Memory B cell (primary cell): ENCODE measurements at regions not wholly inside any gene's neighbourhood (a gene's known extent, or its start where the extent isn't known, plus 50 kb on each side); places are given as distances from the start of the nearest gene placed in this dataset.
A peak's percentile ranks its signal among the peaks of the same experiment; 100 is the strongest.
"Not testable (repeated sequence)": the region's sequence is repeated elsewhere in the genome, so short reads cannot be mapped to it uniquely, and the experiment has no call there.

Source experiments
- ATAC-seq: fragments of 150-1000 bp; cut with Tn5 transposase; 2 replicates; pipeline ENCODE4 v1.10.0; 2021; ENCODE audit warnings: low read depth, mild to moderate bottlenecking, moderate library complexity
- DNase-seq, 2 donors: peaks; one replicate each; pipeline ENCODE4 v3.0.0; 2022; ENCODE audit warnings: low spot score in 2 of 2
- H3K27ac Mint-ChIP-seq: one replicate; pipeline ENCODE4 v1.8.0; 2022; ENCODE audit warnings: mild to moderate bottlenecking, moderate library complexity, mixed read lengths
- H3K27me3 Mint-ChIP-seq: one replicate; pipeline ENCODE4 v1.8.0; 2022; ENCODE audit warnings: mixed read lengths
- H3K36me3 Mint-ChIP-seq: one replicate; pipeline ENCODE4 v1.8.0; 2022; ENCODE audit warnings: mild to moderate bottlenecking, mixed read lengths
- H3K4me1 Mint-ChIP-seq: one replicate; pipeline ENCODE4 v1.8.0; 2022; ENCODE audit warnings: mixed read lengths
- H3K4me3 Mint-ChIP-seq: one replicate; pipeline ENCODE4 v1.8.0; 2022; ENCODE audit warnings: mild to moderate bottlenecking, moderate library complexity, mixed read lengths
- H3K9me3 Mint-ChIP-seq: one replicate; pipeline ENCODE4 v1.8.0; 2022; ENCODE audit warnings: mixed read lengths

DNA sequence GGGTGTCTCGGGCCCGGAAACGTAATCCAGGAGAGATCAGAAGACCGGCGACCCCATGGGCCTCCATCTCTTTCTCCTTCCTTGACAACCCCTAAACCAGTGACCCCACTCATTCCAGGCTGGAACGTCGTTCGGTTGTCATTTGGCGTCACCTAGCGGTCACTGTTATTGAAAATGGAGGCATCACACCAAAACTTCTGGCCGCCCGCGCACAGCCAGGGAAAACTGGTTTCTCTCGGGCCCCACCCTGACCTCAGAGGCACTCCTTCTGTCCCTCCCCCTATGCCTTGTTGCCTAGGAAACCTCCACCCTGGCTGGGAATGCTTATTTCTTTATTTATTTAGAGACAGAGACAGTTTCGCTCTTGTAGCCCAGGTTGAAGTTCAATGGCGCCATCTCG lies 2327.3 kb upstream of the TPTE start:
- not testable (repeated sequence) for H3K4me3 Mint-ChIP-seq, H3K9me3 Mint-ChIP-seq

DNA sequence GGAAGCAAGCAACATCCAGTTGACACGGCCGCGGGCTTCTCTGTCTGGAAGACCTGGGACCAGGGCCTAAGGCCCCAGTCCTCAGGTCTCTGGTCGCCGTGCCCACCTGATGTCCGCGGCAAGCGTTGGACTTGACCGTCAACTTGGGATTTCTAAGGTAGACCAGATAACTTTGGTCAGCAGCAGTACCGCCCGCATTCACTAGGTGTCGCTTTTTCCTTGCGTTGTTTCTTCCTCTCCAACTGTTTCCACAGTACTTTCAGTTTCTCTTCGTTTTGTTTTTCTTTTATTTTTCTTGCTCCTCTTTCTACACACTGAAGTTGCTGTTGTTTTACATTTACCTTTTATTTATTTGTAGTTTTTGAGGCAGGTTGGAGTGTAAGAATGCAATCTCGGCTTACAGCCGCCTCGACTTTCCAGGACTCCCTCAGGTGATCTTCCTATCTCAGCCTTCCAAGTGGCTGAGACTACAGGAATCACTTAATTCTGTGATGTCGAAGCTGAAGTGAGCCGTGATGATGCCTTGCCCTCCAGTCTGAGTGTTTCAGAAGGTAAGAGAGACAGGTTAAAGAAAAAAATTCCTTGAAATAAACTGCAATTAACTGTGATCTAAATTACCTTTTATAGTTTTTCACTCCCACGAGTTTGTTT lies 2323.9 kb upstream of the TPTE start:
- not testable (repeated sequence) for DNase-seq, H3K27ac Mint-ChIP-seq, H3K27me3 Mint-ChIP-seq, H3K4me1 Mint-ChIP-seq, H3K36me3 Mint-ChIP-seq, H3K9me3 Mint-ChIP-seq, H3K4me3 Mint-ChIP-seq
- peak; percentile 62 for ATAC-seq

More for the DNA sequence above, 2327.3 kb upstream of the TPTE start:
- H3K4me1 Mint-ChIP-seq, H3K27me3 Mint-ChIP-seq, H3K36me3 Mint-ChIP-seq, H3K27ac Mint-ChIP-seq, DNase-seq: not testable (repeated sequence)
- ATAC-seq = peak; percentile 73

DNA sequence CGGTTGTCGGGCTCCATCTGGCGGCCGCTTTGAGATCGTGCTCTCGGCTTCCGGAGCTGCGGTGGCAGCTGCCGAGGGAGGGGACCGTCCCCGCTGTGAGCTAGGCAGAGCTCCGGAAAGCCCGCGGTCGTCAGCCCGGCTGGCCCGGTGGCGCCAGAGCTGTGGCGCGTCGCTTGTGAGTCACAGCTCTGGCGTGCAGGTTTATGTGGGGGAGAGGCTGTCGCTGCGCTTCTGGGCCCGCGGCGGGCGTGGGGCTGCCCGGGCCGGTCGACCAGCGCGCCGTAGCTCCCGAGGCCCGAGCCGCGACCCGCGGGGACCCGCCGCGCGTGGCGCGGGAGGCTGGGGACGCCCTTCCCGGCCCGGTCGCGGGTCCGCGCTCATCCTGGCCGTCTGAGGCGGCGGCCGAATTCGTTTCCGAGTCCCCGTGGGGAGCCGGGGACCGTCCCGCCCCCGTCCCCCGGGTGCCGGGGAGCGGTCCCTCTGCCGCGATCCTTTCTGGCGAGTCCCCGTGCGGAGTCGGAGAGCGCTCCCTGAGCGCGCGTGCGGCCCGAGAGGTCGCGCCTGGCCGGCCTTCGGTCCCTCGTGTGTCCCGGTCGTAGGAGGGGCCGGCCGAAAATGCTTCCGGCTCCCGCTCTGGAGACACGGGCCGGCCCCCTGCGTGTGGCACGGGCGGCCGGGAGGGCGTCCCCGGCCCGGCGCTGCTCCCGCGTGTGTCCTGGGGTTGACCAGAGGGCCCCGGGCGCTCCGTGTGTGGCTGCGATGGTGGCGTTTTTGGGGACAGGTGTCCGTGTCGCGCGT lies 2316.1 kb upstream of the TPTE start:
- not testable (repeated sequence) for H3K4me1 Mint-ChIP-seq

DNA sequence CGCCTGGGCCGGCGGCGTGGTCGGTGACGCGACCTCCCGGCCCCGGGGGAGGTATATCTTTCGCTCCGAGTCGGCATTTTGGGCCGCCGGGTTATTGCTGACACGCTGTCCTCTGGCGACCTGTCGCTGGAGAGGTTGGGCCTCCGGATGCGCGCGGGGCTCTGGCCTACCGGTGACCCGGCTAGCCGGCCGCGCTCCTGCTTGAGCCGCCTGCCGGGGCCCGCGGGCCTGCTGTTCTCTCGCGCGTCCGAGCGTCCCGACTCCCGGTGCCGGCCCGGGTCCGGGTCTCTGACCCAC lies 2315.5 kb upstream of the TPTE start:
- not testable (repeated sequence) for ATAC-seq, DNase-seq, H3K36me3 Mint-ChIP-seq, H3K4me3 Mint-ChIP-seq, H3K27ac Mint-ChIP-seq, H3K4me1 Mint-ChIP-seq, H3K9me3 Mint-ChIP-seq, H3K27me3 Mint-ChIP-seq

More for the DNA sequence above, 2316.1 kb upstream of the TPTE start:
- H3K9me3 Mint-ChIP-seq, DNase-seq, H3K27me3 Mint-ChIP-seq, H3K4me3 Mint-ChIP-seq, H3K27ac Mint-ChIP-seq, H3K36me3 Mint-ChIP-seq: not testable (repeated sequence)
- ATAC-seq = peak; percentile 97

DNA sequence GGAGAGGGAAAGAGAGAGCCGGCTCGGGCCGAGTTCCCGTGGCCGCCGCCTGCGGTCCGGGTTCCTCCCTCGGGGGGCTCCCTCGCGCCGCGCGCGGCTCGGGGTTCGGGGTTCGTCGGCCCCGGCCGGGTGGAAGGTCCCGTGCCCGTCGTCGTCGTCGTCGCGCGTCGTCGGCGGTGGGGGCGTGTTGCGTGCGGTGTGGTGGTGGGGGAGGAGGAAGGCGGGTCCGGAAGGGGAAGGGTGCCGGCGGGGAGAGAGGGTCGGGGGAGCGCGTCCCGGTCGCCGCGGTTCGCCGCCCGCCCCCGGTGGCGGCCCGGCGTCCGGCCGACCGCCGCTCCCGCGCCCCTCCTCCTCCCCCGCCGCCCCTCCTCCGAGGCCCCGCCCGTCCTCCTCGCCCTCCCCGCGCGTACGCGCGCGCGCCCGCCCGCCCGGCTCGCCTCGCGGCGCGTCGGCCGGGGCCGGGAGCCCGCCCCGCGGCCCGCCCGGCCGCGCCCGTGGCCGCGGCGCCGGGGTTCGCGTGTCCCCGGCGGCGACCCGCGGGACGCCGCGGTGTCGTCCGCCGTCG lies 2308.3 kb upstream of the TPTE start:
- H3K27me3 Mint-ChIP-seq, H3K4me3 Mint-ChIP-seq, H3K4me1 Mint-ChIP-seq, H3K27ac Mint-ChIP-seq, H3K9me3 Mint-ChIP-seq, H3K36me3 Mint-ChIP-seq, ATAC-seq: not testable (repeated sequence)
- DNase-seq = peak; percentile 72 to 87

DNA sequence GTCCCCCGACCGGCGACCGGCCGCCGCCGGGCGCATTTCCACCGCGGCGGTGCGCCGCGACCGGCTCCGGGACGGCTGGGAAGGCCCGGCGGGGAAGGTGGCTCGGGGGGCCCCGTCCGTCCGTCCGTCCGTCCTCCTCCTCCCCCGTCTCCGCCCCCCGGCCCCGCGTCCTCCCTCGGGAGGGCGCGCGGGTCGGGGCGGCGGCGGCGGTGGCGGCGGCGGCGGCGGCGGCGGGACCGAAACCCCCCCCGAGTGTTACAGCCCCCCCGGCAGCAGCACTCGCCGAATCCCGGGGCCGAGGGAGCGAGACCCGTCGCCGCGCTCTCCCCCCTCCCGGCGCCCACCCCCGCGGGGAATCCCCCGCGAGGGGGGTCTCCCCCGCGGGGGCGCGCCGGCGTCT lies 2306.8 kb upstream of the TPTE start:
- not testable (repeated sequence) for ATAC-seq, H3K4me1 Mint-ChIP-seq, H3K36me3 Mint-ChIP-seq, DNase-seq, H3K27me3 Mint-ChIP-seq, H3K27ac Mint-ChIP-seq, H3K4me3 Mint-ChIP-seq, H3K9me3 Mint-ChIP-seq

DNA sequence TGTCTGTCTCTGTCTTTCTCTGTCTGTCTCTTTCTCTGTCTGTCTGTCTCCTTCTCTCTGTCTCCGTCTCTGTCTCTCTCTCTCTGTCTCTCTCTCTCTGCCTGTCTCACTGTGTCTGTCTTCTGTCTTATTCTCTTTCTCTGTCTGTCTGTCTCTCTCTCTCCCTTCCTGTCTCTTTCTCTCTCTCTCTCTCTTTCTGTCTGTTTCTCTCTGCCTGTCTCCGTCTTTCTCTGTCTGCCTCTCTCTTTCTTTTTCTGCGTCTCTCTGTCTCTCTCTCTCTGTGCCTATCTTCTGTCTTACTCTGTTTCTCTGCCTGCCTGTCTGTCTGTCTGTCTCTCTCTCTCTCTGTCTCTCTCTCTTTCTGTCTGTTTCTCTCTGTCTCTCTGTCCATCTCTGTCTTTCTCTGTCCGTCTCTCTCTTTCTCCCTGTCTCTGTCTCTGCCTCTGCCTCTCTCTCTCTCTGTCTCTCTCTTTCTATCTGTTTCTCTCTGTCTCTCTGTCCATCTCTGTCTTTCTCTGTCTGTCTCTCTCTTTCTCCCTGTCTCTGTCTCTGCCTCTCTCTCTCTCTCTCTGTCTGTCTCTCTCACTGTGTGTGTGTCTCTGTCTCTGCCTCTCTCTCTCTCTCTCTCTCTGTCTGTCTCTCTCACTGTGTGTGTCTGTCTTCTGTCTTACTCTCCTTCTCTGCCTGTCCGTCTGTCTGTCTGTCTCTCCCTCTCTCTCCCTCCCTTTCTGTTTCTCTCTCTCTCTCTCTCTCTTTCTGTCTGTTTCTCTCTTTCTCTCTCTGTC lies 2291.8 kb upstream of the TPTE start:
- not testable (repeated sequence) for H3K9me3 Mint-ChIP-seq, H3K27ac Mint-ChIP-seq, H3K4me3 Mint-ChIP-seq, H3K36me3 Mint-ChIP-seq, ATAC-seq, H3K27me3 Mint-ChIP-seq, DNase-seq, H3K4me1 Mint-ChIP-seq

DNA sequence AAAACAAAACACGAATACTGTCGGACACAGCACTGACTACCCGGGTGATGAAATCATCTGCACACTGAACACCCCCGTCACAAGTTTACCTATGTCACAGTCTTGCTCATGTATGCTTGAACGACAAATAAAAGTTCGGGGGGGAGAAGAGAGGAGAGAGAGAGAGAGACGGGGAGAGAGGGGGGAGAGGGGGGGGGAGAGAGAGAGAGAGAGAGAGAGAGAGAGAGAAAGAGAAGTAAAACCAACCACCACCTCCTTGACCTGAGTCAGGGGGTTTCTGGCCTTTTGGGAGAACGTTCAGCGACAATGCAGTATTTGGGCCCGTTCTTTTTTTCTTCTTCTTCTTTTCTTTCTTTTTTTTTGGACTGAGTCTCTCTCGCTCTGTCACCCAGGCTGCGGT lies 2290.1 kb upstream of the TPTE start:
- not testable (repeated sequence) for H3K27ac Mint-ChIP-seq, H3K9me3 Mint-ChIP-seq, H3K27me3 Mint-ChIP-seq, H3K36me3 Mint-ChIP-seq, DNase-seq, H3K4me1 Mint-ChIP-seq, H3K4me3 Mint-ChIP-seq, ATAC-seq

DNA sequence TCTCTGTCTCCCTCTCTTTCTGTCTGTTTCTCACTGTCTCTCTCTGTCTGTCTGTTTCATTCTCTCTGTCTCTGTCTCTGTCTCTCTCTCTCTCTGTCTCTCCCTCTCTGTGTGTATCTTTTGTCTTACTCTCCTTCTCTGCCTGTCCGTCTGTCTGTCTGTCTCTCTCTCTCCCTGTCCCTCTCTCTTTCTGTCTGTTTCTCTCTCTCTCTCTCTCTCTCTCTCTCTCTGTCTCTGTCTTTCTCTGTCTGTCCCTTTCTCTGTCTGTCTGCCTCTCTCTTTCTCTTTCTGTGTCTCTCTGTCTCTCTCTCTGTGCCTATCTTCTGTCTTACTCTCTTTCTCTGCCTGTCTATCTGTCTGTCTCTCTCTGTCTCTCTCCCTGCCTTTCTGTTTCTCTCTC lies 2288.4 kb upstream of the TPTE start:
- H3K9me3 Mint-ChIP-seq, H3K27me3 Mint-ChIP-seq, ATAC-seq, H3K36me3 Mint-ChIP-seq, H3K4me3 Mint-ChIP-seq, H3K4me1 Mint-ChIP-seq, H3K27ac Mint-ChIP-seq: not testable (repeated sequence)
- DNase-seq = peak; percentile 17 to 40

DNA sequence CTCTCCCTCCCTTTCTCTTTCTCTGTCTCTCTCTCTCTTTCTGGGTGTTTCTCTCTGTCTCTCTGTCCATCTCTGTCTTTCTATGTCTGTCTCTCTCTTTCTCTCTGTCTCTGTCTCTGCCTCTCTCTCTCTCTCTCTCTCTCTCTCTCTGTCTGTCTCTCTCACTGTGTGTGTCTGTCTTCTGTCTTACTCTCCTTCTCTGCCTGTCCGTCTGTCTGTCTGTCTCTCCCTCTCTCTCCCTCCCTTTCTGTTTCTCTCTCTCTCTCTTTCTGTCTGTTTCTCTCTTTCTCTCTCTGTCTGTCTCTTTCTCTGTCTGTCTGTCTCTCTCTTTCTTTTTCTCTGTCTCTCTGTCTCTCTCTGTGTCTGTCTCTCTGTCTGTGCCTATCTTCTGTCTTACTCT lies 2287.3 kb upstream of the TPTE start:
- H3K4me3 Mint-ChIP-seq, H3K36me3 Mint-ChIP-seq, H3K27ac Mint-ChIP-seq, H3K9me3 Mint-ChIP-seq, H3K27me3 Mint-ChIP-seq, ATAC-seq, H3K4me1 Mint-ChIP-seq: not testable (repeated sequence)
- peak; percentile 53 to 63 for DNase-seq

DNA sequence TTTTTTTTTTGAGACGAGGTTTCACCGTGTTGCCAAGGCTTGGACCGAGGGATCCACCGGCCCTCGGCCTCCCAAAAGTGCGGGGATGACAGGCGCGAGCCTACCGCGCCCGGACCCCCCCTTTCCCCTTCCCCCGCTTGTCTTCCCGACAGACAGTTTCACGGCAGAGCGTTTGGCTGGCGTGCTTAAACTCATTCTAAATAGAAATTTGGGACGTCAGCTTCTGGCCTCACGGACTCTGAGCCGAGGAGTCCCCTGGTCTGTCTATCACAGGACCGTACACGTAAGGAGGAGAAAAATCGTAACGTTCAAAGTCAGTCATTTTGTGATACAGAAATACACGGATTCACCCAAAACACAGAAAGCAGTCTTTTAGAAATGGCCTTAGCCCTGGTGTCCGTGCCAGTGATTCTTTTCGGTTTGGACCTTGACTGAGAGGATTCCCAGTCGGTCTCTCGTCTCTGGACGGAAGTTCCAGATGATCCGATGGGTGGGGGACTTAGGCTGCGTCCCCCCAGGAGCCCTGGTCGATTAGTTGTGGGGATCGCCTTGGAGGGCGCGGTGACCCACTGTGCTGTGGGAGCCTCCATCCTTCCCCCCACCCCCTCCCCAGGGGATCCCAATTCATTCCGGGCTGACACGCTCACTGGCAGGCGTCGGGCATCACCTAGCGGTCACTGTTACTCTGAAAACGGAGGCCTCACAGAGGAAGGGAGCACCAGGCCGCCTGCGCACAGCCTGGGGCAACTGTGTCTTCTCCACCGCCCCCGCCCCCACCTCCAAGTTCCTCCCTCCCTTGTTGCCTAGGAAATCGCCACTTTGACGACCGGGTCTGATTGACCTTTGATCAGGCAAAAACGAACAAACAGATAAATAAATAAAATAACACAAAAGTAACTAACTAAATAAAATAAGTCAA lies 2276.4 kb upstream of the TPTE start:
- H3K9me3 Mint-ChIP-seq, H3K36me3 Mint-ChIP-seq, H3K4me1 Mint-ChIP-seq, DNase-seq, H3K27me3 Mint-ChIP-seq, H3K27ac Mint-ChIP-seq, H3K4me3 Mint-ChIP-seq: not testable (repeated sequence)
- peak; percentile 35 for ATAC-seq

DNA sequence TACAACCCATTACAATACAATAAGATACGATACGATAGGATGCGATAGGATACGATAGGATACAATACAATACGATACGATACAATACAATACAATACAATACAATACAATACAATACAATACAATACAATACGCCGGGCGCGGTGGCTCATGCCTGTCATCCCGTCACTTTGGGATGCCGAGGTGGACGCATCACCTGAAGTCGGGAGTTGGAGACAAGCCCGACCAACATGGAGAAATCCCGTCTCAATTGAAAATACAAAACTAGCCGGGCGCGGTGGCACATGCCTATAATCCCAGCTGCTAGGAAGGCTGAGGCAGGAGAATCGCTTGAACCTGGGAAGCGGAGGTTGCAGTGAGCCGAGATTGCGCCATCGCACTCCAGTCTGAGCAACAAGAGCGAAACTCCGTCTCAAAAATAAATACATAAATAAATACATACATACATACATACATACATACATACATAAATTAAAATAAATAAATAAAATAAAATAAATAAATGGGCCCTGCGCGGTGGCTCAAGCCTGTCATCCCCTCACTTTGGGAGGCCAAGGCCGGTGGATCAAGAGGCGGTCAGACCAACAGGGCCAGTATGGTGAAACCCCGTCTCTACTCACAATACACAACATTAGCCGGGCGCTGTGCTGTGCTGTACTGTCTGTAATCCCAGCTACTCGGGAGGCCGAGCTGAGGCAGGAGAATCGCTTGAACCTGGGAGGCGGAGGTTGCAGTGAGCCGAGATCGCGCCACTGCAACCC lies 2275.6 kb upstream of the TPTE start:
- H3K36me3 Mint-ChIP-seq, H3K9me3 Mint-ChIP-seq, DNase-seq, H3K27me3 Mint-ChIP-seq, H3K27ac Mint-ChIP-seq, H3K4me1 Mint-ChIP-seq, H3K4me3 Mint-ChIP-seq: not testable (repeated sequence)
- peak; percentile 62 for ATAC-seq

DNA sequence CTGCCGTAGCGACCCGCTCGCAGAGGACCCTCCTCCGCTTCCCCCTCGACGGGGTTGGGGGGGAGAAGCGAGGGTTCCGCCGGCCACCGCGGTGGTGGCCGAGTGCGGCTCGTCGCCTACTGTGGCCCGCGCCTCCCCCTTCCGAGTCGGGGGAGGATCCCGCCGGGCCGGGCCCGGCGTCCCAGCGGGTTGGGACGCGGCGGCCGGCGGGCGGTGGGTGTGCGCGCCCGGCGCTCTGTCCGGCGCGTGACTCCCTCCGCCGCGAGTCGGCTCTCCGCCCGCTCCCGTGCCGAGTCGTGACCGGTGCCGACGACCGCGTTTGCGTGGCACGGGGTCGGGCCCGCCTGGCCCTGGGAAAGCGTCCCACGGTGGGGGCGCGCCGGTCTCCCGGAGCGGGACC lies 2269.7 kb upstream of the TPTE start:
- not testable (repeated sequence) for H3K36me3 Mint-ChIP-seq, H3K27ac Mint-ChIP-seq, ATAC-seq, DNase-seq, H3K9me3 Mint-ChIP-seq, H3K4me1 Mint-ChIP-seq, H3K27me3 Mint-ChIP-seq, H3K4me3 Mint-ChIP-seq
